ENCODE measurements at regions not wholly inside any gene's neighbourhood (a gene's known extent, or its start where the extent isn't known, plus 50 kb on each side); places are given as distances from the start of the nearest gene placed in this dataset.

DNA sequence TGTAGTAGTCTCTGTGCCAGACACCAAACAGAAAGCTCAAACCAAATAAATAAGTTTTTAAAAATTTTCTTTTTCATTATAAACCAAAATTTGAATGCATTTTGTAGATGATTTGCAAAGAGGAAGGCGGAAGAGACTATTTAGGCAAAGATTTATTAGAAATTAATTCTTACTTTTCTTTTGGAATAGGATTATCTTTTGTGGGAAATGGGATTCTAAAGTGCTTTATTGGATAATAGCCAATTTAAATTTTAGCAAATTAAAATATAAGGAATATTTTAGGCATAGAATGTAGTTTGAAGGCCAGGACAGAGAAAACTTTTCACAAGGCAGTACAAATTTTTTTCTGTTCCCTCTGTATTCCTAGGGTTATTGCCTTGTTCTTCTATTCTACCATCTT lies 311.4 kb upstream of the ITGA1 start:
- TF ChIP-seq, protein P1, sequence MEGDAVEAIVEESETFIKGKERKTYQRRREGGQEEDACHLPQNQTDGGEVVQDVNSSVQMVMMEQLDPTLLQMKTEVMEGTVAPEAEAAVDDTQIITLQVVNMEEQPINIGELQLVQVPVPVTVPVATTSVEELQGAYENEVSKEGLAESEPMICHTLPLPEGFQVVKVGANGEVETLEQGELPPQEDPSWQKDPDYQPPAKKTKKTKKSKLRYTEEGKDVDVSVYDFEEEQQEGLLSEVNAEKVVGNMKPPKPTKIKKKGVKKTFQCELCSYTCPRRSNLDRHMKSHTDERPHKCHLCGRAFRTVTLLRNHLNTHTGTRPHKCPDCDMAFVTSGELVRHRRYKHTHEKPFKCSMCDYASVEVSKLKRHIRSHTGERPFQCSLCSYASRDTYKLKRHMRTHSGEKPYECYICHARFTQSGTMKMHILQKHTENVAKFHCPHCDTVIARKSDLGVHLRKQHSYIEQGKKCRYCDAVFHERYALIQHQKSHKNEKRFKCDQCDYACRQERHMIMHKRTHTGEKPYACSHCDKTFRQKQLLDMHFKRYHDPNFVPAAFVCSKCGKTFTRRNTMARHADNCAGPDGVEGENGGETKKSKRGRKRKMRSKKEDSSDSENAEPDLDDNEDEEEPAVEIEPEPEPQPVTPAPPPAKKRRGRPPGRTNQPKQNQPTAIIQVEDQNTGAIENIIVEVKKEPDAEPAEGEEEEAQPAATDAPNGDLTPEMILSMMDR (IDR thresholded peaks at IDR 0.05; ENCODE audit: insufficient read depth, low read depth, low read length): no peak
- no peak for TF ChIP-seq EZH2 (IDR thresholded peaks at IDR 0.05; ENCODE audit: insufficient read depth, low read length)
